ENCODE measurements at regions not wholly inside any gene's neighbourhood (a gene's known extent, or its start where the extent isn't known, plus 50 kb on each side); places are given as distances from the start of the nearest gene placed in this dataset.
"Not testable (repeated sequence)": the region's sequence is repeated elsewhere in the genome, so short reads cannot be mapped to it uniquely, and the experiment has no call there.

DNA sequence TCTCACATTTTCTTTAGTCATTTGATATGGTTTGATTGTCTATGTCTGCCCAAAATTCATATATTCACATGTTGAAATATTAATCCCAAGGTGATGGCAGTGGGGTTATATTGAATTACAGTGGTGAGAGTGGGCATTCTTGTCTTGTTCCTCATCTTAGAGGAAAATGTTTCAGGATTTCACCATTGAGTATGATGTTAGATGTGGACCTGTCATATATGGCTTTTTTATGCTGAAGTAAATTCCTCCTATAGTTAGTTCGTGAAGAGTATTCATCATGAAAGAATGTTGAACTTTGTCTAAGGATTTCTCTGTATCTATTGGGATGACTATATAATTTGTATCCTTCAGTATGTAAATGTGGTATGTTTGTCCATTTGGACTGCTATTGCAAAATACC lies 512.3 kb upstream of the EPHA5 start:
- Mint-ChIP-seq H3K4me1 (ENCODE audit: low read depth) (no peaks in the 10 kb centered on the region), H3K4me3 (no peak overlapping the region), H3K9me3 (peaks cover 12% of the 10 kb centered on the region), H3K27me3 (ENCODE audit: low read depth) (no peaks in the 10 kb centered on the region), H3K36me3 (ENCODE audit: low read depth) (no peaks in the 10 kb centered on the region), H3K27ac (no peak overlapping the region)
- CTCF ChIA-PET = no interaction called here
- DNase-seq = no peak
- intact Hi-C loops (cut with micrococcal nuclease) = no loop called here

DNA sequence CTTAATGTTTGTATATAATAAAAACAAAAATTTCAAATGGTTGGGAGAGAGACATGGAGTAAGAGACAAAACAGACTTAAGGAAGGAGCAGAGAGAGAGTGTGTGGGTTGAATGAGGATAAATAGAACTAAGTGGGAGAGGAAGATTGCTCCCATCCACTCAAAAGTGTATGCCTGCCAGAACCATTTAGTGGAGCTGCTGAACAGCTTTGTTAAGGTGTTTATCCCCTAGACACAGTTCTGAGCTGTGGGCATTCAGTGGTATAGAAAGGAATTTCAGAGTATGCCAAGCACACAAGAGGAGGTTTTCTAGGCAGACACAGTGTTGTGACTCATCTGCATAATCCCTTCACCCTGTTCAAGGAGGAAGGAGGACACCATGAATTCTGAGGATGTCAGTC lies 508.6 kb upstream of the EPHA5 start:
- Mint-ChIP-seq H3K27me3 (ENCODE audit: low read depth) (no peaks in the 10 kb centered on the region), H3K36me3 (ENCODE audit: low read depth) (no peaks in the 10 kb centered on the region), H3K4me3 (no peak overlapping the region), H3K9me3 (peaks cover 14% of the 10 kb centered on the region), H3K27ac (no peak overlapping the region), H3K4me1 (ENCODE audit: low read depth) (no peaks in the 10 kb centered on the region)
- no peak for DNase-seq
- CTCF ChIA-PET = no interaction called here
- intact Hi-C loops (cut with micrococcal nuclease) = no loop called here

- intact Hi-C loops (cut with micrococcal nuclease) = no loop called here
- no peak overlapping the region for H3K4me3 Mint-ChIP-seq
- no peak overlapping the region for H3K27ac Mint-ChIP-seq
- no peaks in the 10 kb centered on the region for H3K4me1 Mint-ChIP-seq (ENCODE audit: low read depth)
- CTCF ChIA-PET = no interaction called here
- peaks cover 11% of the 10 kb centered on the region for H3K9me3 Mint-ChIP-seq
- no peaks in the 10 kb centered on the region for H3K36me3 Mint-ChIP-seq (ENCODE audit: low read depth)
- DNase-seq = no peak
- H3K27me3 Mint-ChIP-seq (ENCODE audit: low read depth) = no peaks in the 10 kb centered on the region
Measured at GRCh38 chr4:66169341-66169740, 499.1 kb upstream of the EPHA5 start.

- H3K9me3 Mint-ChIP-seq = peaks cover 13% of the 10 kb centered on the region
- no peak overlapping the region for H3K27ac Mint-ChIP-seq
- no peaks in the 10 kb centered on the region for H3K36me3 Mint-ChIP-seq (ENCODE audit: low read depth)
- H3K27me3 Mint-ChIP-seq (ENCODE audit: low read depth) = no peaks in the 10 kb centered on the region
- no peak overlapping the region for H3K4me3 Mint-ChIP-seq
- no peak for DNase-seq
- CTCF ChIA-PET = no interaction called here
- H3K4me1 Mint-ChIP-seq (ENCODE audit: low read depth) = no peaks in the 10 kb centered on the region
- intact Hi-C loops (cut with micrococcal nuclease) = no loop called here
Measured at GRCh38 chr4:66164869-66165268, 494.6 kb upstream of the EPHA5 start.

- no peaks in the 10 kb centered on the region for H3K36me3 Mint-ChIP-seq (ENCODE audit: low read depth)
- H3K4me3 Mint-ChIP-seq = no peak overlapping the region
- no peaks in the 10 kb centered on the region for H3K4me1 Mint-ChIP-seq (ENCODE audit: low read depth)
- no peaks in the 10 kb centered on the region for H3K27me3 Mint-ChIP-seq (ENCODE audit: low read depth)
- peaks cover 14% of the 10 kb centered on the region for H3K9me3 Mint-ChIP-seq
- CTCF ChIA-PET = no interaction called here
- intact Hi-C loops (cut with micrococcal nuclease) = no loop called here
- DNase-seq = no peak
- no peak overlapping the region for H3K27ac Mint-ChIP-seq
Measured at GRCh38 chr4:66160606-66161005, 490.3 kb upstream of the EPHA5 start.

DNA sequence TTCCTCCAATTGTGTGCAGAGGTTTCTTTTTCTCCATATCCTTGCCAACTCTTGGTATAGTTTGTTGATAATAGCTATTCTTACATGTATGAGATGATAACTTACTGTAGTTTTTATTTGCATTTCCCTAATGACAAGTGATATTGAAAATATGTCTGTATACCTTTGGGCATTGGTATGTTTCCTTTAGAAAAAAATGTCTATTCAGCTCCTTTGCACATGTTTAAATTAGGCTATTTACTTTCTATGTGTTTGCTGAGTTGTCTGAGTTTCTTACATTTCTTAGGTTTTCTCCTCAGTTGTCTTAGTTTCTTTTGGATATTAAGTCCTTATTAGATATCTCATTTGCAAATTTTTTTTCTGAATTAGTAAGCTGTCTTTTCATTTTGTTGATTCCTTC lies 487.3 kb upstream of the EPHA5 start:
- Mint-ChIP-seq H3K27me3 (ENCODE audit: low read depth) (no peaks in the 10 kb centered on the region), H3K9me3 (peaks cover 6% of the 10 kb centered on the region), H3K27ac (no peak overlapping the region), H3K36me3 (ENCODE audit: low read depth) (no peaks in the 10 kb centered on the region), H3K4me1 (ENCODE audit: low read depth) (no peaks in the 10 kb centered on the region), H3K4me3 (no peak overlapping the region)
- intact Hi-C loops (cut with micrococcal nuclease) = no loop called here
- no peak for DNase-seq
- CTCF ChIA-PET = no interaction called here

GRCh38 chr4:66130042-66130441 lies 459.8 kb upstream of the EPHA5 start:
- H3K36me3 Mint-ChIP-seq (ENCODE audit: low read depth) = no peaks in the 10 kb centered on the region
- peaks cover 4% of the 10 kb centered on the region for H3K9me3 Mint-ChIP-seq
- CTCF ChIA-PET = no interaction called here
- H3K27ac Mint-ChIP-seq = no peak overlapping the region
- DNase-seq = no peak
- no peaks in the 10 kb centered on the region for H3K4me1 Mint-ChIP-seq (ENCODE audit: low read depth)
- no peaks in the 10 kb centered on the region for H3K27me3 Mint-ChIP-seq (ENCODE audit: low read depth)
- intact Hi-C loops (cut with micrococcal nuclease) = no loop called here
- no peak overlapping the region for H3K4me3 Mint-ChIP-seq

- Mint-ChIP-seq H3K4me3 (no peak overlapping the region), H3K36me3 (ENCODE audit: low read depth) (no peaks in the 10 kb centered on the region), H3K27ac (no peak overlapping the region), H3K9me3 (peaks cover 5% of the 10 kb centered on the region), H3K27me3 (ENCODE audit: low read depth) (no peaks in the 10 kb centered on the region), H3K4me1 (ENCODE audit: low read depth) (no peaks in the 10 kb centered on the region)
- no peak for DNase-seq
- intact Hi-C loops (cut with micrococcal nuclease) = no loop called here
- CTCF ChIA-PET = no interaction called here
Measured at GRCh38 chr4:66123831-66124413, 453.6 kb upstream of the EPHA5 start.

- CTCF ChIA-PET = no interaction called here
- Mint-ChIP-seq H3K9me3 (peaks cover 5% of the 10 kb centered on the region), H3K4me1 (ENCODE audit: low read depth) (no peaks in the 10 kb centered on the region), H3K36me3 (ENCODE audit: low read depth) (no peaks in the 10 kb centered on the region), H3K27me3 (ENCODE audit: low read depth) (no peaks in the 10 kb centered on the region), H3K27ac (no peak overlapping the region), H3K4me3 (no peak overlapping the region)
- intact Hi-C loops (cut with micrococcal nuclease) = no loop called here
- no peak for DNase-seq
Measured at GRCh38 chr4:66123190-66123589, 452.9 kb upstream of the EPHA5 start.

- H3K4me3 Mint-ChIP-seq; H3K36me3 Mint-ChIP-seq (ENCODE audit: low read depth); H3K27ac Mint-ChIP-seq; CTCF ChIA-PET; H3K27me3 Mint-ChIP-seq (ENCODE audit: low read depth); intact Hi-C loops (cut with micrococcal nuclease); H3K4me1 Mint-ChIP-seq (ENCODE audit: low read depth); DNase-seq: not testable (repeated sequence)
- H3K9me3 Mint-ChIP-seq = peaks cover 26% of the 10 kb centered on the region
Measured at GRCh38 chr4:66115231-66115630, 444.9 kb upstream of the EPHA5 start.

GRCh38 chr4:66108898-66109297 lies 438.6 kb upstream of the EPHA5 start:
- CTCF ChIA-PET = no interaction called here
- intact Hi-C loops (cut with micrococcal nuclease) = no loop called here
- H3K27ac Mint-ChIP-seq = no peak overlapping the region
- H3K36me3 Mint-ChIP-seq (ENCODE audit: low read depth) = no peaks in the 10 kb centered on the region
- no peak for DNase-seq
- no peak overlapping the region for H3K4me3 Mint-ChIP-seq
- H3K27me3 Mint-ChIP-seq (ENCODE audit: low read depth) = no peaks in the 10 kb centered on the region
- H3K4me1 Mint-ChIP-seq (ENCODE audit: low read depth) = no peaks in the 10 kb centered on the region
- peaks cover 13% of the 10 kb centered on the region for H3K9me3 Mint-ChIP-seq

- Mint-ChIP-seq H3K4me3 (no peak overlapping the region), H3K27me3 (ENCODE audit: low read depth) (no peaks in the 10 kb centered on the region), H3K36me3 (ENCODE audit: low read depth) (no peaks in the 10 kb centered on the region), H3K9me3 (peaks cover 10% of the 10 kb centered on the region), H3K4me1 (ENCODE audit: low read depth) (no peaks in the 10 kb centered on the region), H3K27ac (no peak overlapping the region)
- DNase-seq = no peak
- intact Hi-C loops (cut with micrococcal nuclease) = no loop called here
- CTCF ChIA-PET = no interaction called here
Measured at GRCh38 chr4:66097218-66097617, 426.9 kb upstream of the EPHA5 start.

DNA sequence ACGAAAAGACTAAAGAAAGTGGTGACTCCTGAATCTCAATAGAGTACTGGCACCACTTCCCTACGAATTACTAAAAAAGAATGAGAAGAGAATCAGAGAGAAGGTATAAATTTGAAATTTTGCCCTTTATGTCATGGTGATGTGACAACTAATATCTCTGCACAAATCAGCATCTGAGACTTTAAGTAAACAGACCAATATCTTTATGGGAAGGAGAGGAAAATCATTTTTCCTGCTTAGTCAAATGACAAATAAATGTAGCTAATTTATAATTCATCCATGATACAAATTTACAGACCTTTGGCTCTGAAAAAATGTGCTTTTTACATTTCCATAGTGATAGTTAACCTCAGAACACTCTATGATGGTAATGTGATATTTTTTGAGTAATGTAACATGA lies 424.8 kb upstream of the EPHA5 start:
- H3K27me3 Mint-ChIP-seq (ENCODE audit: low read depth) = no peaks in the 10 kb centered on the region
- intact Hi-C loops (cut with micrococcal nuclease) = no loop called here
- CTCF ChIA-PET = no interaction called here
- no peak for DNase-seq
- H3K27ac Mint-ChIP-seq = no peak overlapping the region
- no peaks in the 10 kb centered on the region for H3K4me1 Mint-ChIP-seq (ENCODE audit: low read depth)
- peaks cover 7% of the 10 kb centered on the region for H3K9me3 Mint-ChIP-seq
- no peaks in the 10 kb centered on the region for H3K36me3 Mint-ChIP-seq (ENCODE audit: low read depth)
- H3K4me3 Mint-ChIP-seq = no peak overlapping the region

DNA sequence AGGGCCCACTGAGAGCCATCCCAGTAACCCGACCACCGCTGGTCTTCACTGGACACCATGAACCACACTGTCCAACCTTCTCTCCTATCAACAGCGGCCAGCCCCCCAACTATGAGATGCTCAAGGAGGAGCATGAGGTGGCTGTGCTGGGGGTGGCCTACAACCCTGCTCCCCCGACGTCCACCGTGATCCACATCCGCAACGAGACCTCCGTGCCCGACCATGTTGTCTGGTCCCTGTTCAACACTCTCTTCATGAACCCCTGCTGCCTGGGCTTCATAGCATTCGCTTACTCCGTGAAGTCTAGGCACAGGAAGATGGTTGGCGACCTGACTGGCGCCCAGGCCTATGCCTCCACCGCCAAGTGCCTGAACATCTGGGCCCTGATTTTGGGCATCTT lies 423.8 kb upstream of the EPHA5 start:
- H3K27ac Mint-ChIP-seq = no peak overlapping the region
- DNase-seq = no peak
- H3K36me3 Mint-ChIP-seq (ENCODE audit: low read depth) = no peaks in the 10 kb centered on the region
- CTCF ChIA-PET = no interaction called here
- intact Hi-C loops (cut with micrococcal nuclease) = no loop called here
- no peaks in the 10 kb centered on the region for H3K27me3 Mint-ChIP-seq (ENCODE audit: low read depth)
- no peaks in the 10 kb centered on the region for H3K4me1 Mint-ChIP-seq (ENCODE audit: low read depth)
- no peak overlapping the region for H3K4me3 Mint-ChIP-seq
- H3K9me3 Mint-ChIP-seq = peaks cover 7% of the 10 kb centered on the region
